ENCODE measurements at regions not wholly inside any gene's neighbourhood (a gene's known extent, or its start where the extent isn't known, plus 50 kb on each side); places are given as distances from the start of the nearest gene placed in this dataset.

DNA sequence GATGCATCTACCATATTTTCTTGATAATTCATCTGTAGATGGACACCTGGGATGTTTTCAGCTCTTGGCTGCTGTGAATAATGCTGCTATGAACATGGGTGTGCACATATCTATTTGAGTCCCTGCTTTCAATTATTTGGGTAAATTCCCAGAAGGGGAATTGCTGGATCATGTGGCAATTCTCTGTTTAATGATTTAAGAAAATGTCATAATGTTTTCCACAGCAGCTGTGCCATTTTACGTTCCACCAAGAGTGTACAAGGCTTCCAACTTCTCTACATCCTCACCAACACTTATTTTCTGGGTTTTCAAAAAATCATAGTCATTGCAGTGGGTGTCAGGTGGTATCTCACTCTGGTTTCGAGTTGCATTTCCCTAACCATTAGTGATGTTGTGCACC, 64.4 kb downstream of the NSMCE3 start:
- no peak for DNase-seq
- Histone ChIP-seq H3K9me3 (replicated peaks in 1 of 3) (no peaks in the 10 kb centered on the region), H3K4me3 (no peak overlapping the region), H3K4me1 (replicated peaks in 1 of 2) (no peaks in the 10 kb centered on the region), H3K27ac (no peak overlapping the region), H3K36me3 (replicated peaks in 1 of 2) (no peaks in the 10 kb centered on the region), H3K27me3 (no peaks in the 10 kb centered on the region)
- WGBS, 4 donors, result 22 to 63% (median 59%) methylated on average over 2 of the region's 2 CpGs
- no peak for TF ChIP-seq POLR2A (IDR thresholded peaks at IDR 0.05)
- TF ChIP-seq CTCF (IDR thresholded peaks at IDR 0.05), result no peak
- intact Hi-C loops (cut with DNase I), result no loop called here

GRCh38 chr15:29204369-29204755, 65.3 kb downstream of the NSMCE3 start:
- H3K4me3 ChIP-seq, result no peak overlapping the region
- H3K27ac ChIP-seq, result no peak overlapping the region
- WGBS, 4 donors, result 38 to 68% (median 48%) methylated on average over 7 of the region's 7 CpGs
- H3K36me3 ChIP-seq (replicated peaks in 1 of 2), result no peaks in the 10 kb centered on the region
- no peak for DNase-seq
- no peaks in the 10 kb centered on the region for H3K4me1 ChIP-seq (replicated peaks in 1 of 2)
- intact Hi-C loops (cut with DNase I), result no loop called here
- H3K9me3 ChIP-seq (replicated peaks in 1 of 3), result no peaks in the 10 kb centered on the region
- TF ChIP-seq CTCF (IDR thresholded peaks at IDR 0.05), result no peak
- no peaks in the 10 kb centered on the region for H3K27me3 ChIP-seq

DNA sequence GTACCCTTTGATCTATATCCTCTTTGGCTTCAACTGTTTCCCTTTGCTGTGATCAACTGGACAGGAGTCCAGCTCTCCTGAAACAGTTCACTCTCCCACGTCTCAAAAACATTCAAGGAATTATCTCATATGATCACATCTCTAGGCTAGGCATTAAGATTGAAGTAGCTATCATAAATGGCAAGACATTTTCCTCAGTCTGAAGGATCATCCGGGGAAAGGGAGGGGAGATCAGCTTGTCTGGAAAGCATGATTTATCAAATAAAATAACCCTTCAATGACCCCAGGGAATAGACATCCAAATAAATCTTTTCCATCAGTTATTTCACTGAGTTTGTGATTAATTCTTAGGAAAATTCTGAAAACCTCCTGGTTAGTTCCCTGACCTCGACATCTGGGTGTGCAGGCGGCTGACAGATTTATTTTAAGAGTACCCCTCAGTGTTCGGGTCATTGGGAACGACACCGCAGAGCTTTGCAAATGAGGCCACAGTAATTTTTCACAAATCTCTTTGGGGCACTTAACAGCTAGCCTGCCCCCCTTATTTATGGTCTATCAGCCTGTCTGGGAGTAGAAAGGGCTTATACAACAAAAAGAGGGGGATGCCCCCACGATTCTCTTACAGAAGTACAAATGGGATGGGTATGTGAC, 65.8 kb downstream of the NSMCE3 start:
- no peaks in the 10 kb centered on the region for H3K9me3 ChIP-seq (replicated peaks in 1 of 3)
- DNase-seq, result no peak
- H3K4me1 ChIP-seq (replicated peaks in 1 of 2), result no peaks in the 10 kb centered on the region
- TF ChIP-seq POLR2A (IDR thresholded peaks at IDR 0.05) (no peak), CTCF (IDR thresholded peaks at IDR 0.05) (no peak)
- no peak overlapping the region for H3K27ac ChIP-seq
- WGBS, 4 donors, result 19 to 43% (median 31%) methylated on average over 8 of the region's 8 CpGs
- H3K27me3 ChIP-seq, result no peaks in the 10 kb centered on the region
- intact Hi-C loops (cut with DNase I), result no loop called here
- H3K4me3 ChIP-seq, result no peak overlapping the region
- no peaks in the 10 kb centered on the region for H3K36me3 ChIP-seq (replicated peaks in 1 of 2)

- Histone ChIP-seq H3K4me3 (no peak overlapping the region), H3K4me1 (replicated peaks in 1 of 2) (no peaks in the 10 kb centered on the region), H3K36me3 (replicated peaks in 1 of 2) (no peaks in the 10 kb centered on the region), H3K9me3 (replicated peaks in 1 of 3) (no peaks in the 10 kb centered on the region), H3K27ac (no peak overlapping the region), H3K27me3 (no peaks in the 10 kb centered on the region)
- 79 to 84% (median 82%) methylated on average over 3 of the region's 3 CpGs for whole genome bisulfite sequencing, 4 donors
- DNase-seq, result no peak
- intact Hi-C loops (cut with DNase I), result no loop called here
- TF ChIP-seq CTCF (IDR thresholded peaks at IDR 0.05) (no peak), POLR2A (IDR thresholded peaks at IDR 0.05) (no peak)
These were observed 72.9 kb downstream of the NSMCE3 start for GRCh38 chr15:29196722-29197121.
